Dendritic cell treated with granulocyte-macrophage colony-stimulating factor and Interleukin-4, amounts not matched to agents 40 ng/mL and 50 ng/mL, for 4 days (primary cell): ENCODE measurements at regions not wholly inside any gene's neighbourhood (a gene's known extent, or its start where the extent isn't known, plus 50 kb on each side); places are given as distances from the start of the nearest gene placed in this dataset.
"Not testable (repeated sequence)": the region's sequence is repeated elsewhere in the genome, so short reads cannot be mapped to it uniquely, and the experiment has no call there.

ENCODE experiments used
- H3K27ac Mint-ChIP-seq: one replicate; pipeline ENCODE4 v1.8.0; 2022; ENCODE audit warnings: mild to moderate bottlenecking, mixed read lengths
- H3K27me3 Mint-ChIP-seq: one replicate; pipeline ENCODE4 v1.8.0; 2022; ENCODE audit warnings: mild to moderate bottlenecking, mixed read lengths
- H3K36me3 Mint-ChIP-seq: one replicate; pipeline ENCODE4 v1.8.0; 2022; ENCODE audit warnings: low read depth, mixed read lengths
- H3K4me1 Mint-ChIP-seq: one replicate; pipeline ENCODE4 v1.8.0; 2022; ENCODE audit warnings: low read depth, mixed read lengths
- H3K4me3 Mint-ChIP-seq: one replicate; pipeline ENCODE4 v1.8.0; 2022; ENCODE audit warnings: mild to moderate bottlenecking, moderate library complexity, mixed read lengths
- H3K9me3 Mint-ChIP-seq: one replicate; pipeline ENCODE4 v1.8.0; 2022; ENCODE audit warnings: mixed read lengths
- intact Hi-C: fragments of 100-400 bp; cut with micrococcal nuclease; formaldehyde crosslinking; loops from one replicate; pipeline ENCODE4 v1.15.0; 2022

DNA sequence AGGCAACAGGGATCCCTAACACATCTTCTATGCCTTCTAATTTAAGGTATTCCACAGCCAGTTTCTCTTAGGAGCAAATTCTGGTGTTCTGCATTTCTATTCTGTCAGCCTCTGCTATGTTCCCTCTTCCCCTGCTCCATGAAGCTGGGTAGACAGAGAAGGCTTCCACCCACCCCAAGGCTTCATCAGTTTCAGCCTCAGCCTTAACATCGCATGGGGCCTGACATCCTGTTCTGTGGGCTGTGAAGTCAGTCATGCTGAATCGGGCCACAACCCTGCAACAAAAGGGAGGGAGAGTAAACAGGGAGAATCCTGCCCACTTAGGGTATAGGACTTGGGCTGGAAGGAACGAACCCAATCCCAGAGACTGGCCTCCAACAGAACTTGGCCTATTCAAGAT is 70.6 kb upstream of the PPM1B start:
- peaks cover 19% of the 10 kb centered on the region for H3K4me1 Mint-ChIP-seq

DNA sequence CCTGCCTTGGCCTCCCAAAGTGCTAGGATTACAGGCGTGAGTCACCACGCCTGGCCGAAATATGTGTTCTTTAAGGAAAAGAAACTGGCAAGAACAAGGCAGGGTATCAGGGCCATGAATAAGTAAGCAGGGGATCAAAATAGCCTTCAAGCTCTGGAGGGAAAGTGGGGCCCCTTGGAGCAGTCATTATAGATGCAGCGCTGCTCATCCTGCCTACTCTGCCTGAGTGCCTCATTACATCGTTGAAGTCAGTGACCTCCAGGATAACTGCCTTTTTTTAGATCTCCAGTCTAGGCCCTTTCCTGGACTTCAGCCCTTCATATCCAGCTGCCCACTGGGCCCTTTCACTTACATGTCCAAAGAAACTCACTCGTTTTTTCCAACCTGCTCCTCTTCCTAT is 69.8 kb upstream of the PPM1B start:
- H3K27ac Mint-ChIP-seq, result no peak overlapping the region
- intact Hi-C loops, result no loop called here
- H3K27me3 Mint-ChIP-seq, result no peaks in the 10 kb centered on the region
- no peaks in the 10 kb centered on the region for H3K36me3 Mint-ChIP-seq
- H3K9me3 Mint-ChIP-seq, result no peaks in the 10 kb centered on the region
- peaks cover 28% of the 10 kb centered on the region for H3K4me1 Mint-ChIP-seq
- no peak overlapping the region for H3K4me3 Mint-ChIP-seq

More for the DNA sequence above, 70.6 kb upstream of the PPM1B start:
- H3K4me3 Mint-ChIP-seq, result no peak overlapping the region
- no peaks in the 10 kb centered on the region for H3K36me3 Mint-ChIP-seq
- H3K27me3 Mint-ChIP-seq, result no peaks in the 10 kb centered on the region
- intact Hi-C loops, result no loop called here
- H3K9me3 Mint-ChIP-seq, result no peaks in the 10 kb centered on the region
- no peak overlapping the region for H3K27ac Mint-ChIP-seq

DNA sequence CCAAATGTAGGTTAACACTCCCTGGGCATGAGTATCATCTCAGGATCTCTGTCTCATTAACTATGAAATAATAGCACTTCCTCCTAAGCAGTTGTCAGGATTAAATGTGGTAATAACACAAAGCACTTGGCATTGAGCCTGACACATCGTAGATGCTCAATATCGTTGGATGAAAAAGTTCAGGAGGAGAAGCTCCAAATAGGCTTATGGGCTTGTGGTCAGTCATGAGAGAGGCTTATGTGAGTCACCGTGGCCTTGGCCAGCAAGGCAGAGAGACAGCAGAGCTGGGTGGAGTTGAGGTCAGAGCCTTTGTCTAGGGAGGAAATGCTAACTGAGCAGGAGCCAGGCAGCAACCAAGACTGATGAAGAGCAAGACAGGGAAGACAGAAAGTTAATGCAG is 68.3 kb upstream of the PPM1B start:
- H3K4me1 Mint-ChIP-seq, result peaks cover 29% of the 10 kb centered on the region
- H3K27me3 Mint-ChIP-seq, result no peaks in the 10 kb centered on the region
- H3K9me3 Mint-ChIP-seq, result no peaks in the 10 kb centered on the region
- no peak overlapping the region for H3K4me3 Mint-ChIP-seq
- no peaks in the 10 kb centered on the region for H3K36me3 Mint-ChIP-seq
- intact Hi-C loops, result no loop called here
- peak overlapping the region; percentile 7 for H3K27ac Mint-ChIP-seq

DNA sequence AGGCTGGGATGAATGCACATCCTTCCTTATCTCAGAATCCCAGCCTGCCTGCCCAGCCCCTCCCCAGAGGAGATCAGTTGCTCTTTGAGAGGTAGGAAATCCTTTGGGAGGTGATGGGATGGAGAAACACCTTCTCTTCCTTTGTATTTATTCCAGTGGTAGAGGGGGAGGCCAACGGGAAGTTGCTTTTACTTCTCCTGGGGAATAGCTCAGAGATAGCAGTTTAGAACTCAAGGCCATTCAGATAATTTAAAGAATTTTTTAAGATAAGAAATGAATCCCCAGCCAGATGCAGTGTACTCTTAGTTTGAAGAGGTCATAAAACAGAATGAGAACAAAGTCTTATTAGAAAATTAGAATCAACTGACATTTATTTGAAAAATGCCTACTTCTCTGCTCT is 67.4 kb upstream of the PPM1B start:
- peaks cover 29% of the 10 kb centered on the region for H3K4me1 Mint-ChIP-seq
- H3K36me3 Mint-ChIP-seq, result no peaks in the 10 kb centered on the region
- H3K9me3 Mint-ChIP-seq, result no peaks in the 10 kb centered on the region
- intact Hi-C loops, result no loop called here
- H3K27me3 Mint-ChIP-seq, result no peaks in the 10 kb centered on the region
- H3K4me3 Mint-ChIP-seq, result no peak overlapping the region
- H3K27ac Mint-ChIP-seq, result no peak overlapping the region

DNA sequence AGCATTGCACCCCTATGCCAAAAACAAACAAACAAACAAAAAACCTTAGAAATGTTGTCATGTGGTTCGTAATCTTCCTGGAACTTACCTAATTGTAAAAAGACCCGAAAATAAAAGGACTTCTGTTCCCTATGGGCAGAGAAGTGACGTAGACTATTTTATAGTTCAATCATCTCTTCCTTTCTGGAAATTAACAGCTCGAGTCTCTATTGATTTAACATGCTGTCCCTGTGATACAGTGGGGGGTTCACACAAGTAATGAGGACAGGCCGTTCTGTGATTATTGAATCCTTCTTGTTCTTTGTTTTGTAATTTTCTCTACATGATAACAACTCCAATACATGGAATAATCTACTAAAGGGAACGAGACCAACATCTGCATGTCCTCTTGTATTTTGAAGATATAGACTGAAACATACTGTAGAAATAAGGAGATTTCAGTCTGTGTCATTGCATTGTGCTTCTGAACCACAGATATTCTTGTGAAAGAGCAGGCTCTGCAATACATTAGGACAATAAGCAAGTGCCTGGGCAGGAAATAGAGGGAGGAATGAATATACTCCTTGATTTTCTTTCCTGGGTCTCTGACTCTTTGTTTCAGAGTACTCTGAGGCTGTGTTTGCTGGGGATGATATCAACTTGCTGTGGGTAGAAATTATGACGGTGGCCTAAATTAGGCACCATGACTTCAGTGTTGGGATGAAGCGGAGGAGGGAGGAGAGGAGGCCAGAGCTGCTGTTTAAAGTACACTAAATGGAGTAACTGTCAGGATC is 65.7 kb upstream of the PPM1B start:
- intact Hi-C loops, result no loop called here
- Mint-ChIP-seq H3K27me3 (no peaks in the 10 kb centered on the region), H3K4me3 (no peak overlapping the region), H3K9me3 (no peaks in the 10 kb centered on the region), H3K4me1 (peaks cover 38% of the 10 kb centered on the region), H3K36me3 (no peaks in the 10 kb centered on the region), H3K27ac (no peak overlapping the region)

DNA sequence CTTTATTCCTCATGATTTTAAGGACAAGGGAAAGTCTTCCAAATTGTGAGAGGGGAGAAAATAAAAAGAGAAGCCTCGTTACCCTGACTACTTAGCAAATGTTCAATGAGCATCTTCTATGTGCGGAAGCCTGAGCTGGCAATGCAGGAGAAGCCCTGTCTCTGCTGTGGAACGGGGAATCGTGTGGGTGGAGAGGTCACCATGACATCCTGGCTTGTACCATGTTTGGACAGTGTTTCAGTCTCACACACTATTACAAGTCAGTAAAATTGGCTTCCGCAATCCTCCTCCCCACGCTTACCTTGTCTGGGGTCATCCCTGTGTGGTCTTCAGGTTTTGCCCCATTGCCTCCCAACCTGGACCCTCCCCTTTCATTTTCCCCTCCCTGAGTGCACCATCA is 65.0 kb upstream of the PPM1B start:
- intact Hi-C loops, result no loop called here
- no peaks in the 10 kb centered on the region for H3K36me3 Mint-ChIP-seq
- no peak overlapping the region for H3K4me3 Mint-ChIP-seq
- H3K4me1 Mint-ChIP-seq, result peaks cover 43% of the 10 kb centered on the region
- H3K9me3 Mint-ChIP-seq, result no peaks in the 10 kb centered on the region
- no peak overlapping the region for H3K27ac Mint-ChIP-seq
- no peaks in the 10 kb centered on the region for H3K27me3 Mint-ChIP-seq

DNA sequence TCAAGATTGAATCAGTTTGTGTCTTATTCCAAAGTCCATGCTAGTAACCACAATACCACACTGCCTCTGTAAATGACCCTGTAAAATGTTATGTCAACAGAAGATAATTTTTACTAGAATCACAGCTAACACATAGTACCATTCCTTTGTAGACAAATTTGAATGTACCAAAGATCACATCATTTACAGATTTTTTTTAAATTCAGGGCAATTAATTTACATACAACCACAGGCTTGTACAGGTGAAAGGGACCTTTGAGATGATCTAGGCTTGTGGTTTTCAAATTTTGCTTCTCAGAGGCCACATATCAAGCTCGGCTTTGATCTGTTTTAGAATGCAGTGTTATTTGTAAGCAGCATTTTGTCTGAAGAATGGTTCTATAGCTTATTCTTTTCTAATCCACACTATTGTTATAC is 63.8 kb upstream of the PPM1B start:
- Mint-ChIP-seq H3K9me3 (no peaks in the 10 kb centered on the region), H3K27ac (no peak overlapping the region), H3K36me3 (no peaks in the 10 kb centered on the region), H3K27me3 (no peaks in the 10 kb centered on the region), H3K4me1 (peaks cover 45% of the 10 kb centered on the region), H3K4me3 (no peak overlapping the region)
- intact Hi-C loops, result no loop called here

DNA sequence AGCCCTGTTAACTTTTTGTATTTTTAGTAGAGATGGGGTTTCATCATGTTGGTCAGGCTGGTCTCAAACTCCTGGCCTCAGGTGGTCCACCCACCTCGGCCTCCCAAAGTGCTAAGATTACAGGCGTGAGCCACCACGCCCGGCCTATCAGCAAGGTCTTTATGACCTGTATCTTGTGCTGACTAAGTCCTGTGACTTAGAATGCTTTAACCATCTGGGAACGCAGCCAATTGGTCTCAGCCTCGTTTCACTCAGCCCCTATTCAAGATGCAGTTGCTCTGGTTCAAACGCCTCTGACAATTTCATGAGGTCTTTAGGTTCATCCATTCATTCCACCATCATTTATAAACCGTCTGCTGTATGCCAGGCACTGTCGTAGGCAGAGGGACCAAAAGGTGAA is 62.2 kb upstream of the PPM1B start:
- intact Hi-C loops, H3K4me3 Mint-ChIP-seq, H3K9me3 Mint-ChIP-seq, H3K36me3 Mint-ChIP-seq, H3K27me3 Mint-ChIP-seq, H3K27ac Mint-ChIP-seq: not testable (repeated sequence)
- peaks cover 32% of the 10 kb centered on the region for H3K4me1 Mint-ChIP-seq

DNA sequence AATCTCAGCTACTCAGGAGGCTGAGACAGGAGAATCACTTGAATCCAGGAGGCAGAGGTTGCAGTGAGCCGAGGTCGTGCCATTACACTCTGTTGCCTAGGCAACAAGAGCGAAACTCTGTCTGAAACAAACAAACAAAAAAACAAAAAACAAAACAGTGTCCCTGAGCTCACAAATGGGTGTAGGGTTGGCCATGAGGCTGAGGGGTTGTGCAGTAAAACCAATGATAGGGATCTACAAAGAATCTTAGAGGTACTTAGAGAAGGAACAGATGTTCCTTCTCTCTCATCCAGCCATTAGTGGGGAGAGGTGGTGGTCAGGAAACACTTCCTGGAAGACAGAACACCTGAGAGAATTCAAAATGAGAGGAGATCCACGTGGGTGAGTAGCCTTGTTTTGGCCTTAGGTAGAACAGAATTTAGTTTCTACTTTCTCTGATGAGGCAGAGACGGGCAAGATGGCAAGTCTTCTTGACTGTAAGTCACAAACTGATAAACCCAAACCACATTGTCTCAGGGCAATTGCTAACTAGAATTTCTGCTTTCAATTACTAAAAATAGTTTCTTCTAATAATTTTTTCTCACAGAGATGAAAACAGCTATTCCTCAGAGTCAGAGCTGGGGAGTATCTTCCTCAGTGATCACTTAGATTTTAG is 61.5 kb upstream of the PPM1B start:
- H3K4me3 Mint-ChIP-seq, result no peak overlapping the region
- no peaks in the 10 kb centered on the region for H3K36me3 Mint-ChIP-seq
- peaks cover 32% of the 10 kb centered on the region for H3K4me1 Mint-ChIP-seq
- no peaks in the 10 kb centered on the region for H3K27me3 Mint-ChIP-seq
- H3K9me3 Mint-ChIP-seq, result no peaks in the 10 kb centered on the region
- intact Hi-C loops, result no loop called here
- no peak overlapping the region for H3K27ac Mint-ChIP-seq

DNA sequence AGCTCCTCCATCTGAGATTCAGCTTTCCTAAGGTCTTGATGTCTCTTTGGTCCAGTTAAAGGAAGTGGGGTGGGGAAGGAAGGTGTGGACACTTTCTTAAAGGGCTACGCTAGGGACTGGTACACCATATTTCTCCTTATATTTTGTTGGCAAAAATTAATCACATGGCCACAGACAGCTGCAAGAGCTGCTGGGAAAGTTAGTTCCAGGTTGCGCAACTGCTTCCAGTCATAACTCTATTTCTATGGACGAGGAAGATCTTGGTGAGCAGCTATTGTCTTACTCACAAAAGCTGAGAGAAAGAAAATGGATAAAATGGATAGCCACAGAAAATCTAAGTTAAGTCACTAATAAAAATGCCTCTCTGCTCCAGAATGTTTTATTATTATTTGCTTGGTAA is 60.7 kb upstream of the PPM1B start:
- Mint-ChIP-seq H3K36me3 (no peaks in the 10 kb centered on the region), H3K4me1 (peaks cover 32% of the 10 kb centered on the region)

DNA sequence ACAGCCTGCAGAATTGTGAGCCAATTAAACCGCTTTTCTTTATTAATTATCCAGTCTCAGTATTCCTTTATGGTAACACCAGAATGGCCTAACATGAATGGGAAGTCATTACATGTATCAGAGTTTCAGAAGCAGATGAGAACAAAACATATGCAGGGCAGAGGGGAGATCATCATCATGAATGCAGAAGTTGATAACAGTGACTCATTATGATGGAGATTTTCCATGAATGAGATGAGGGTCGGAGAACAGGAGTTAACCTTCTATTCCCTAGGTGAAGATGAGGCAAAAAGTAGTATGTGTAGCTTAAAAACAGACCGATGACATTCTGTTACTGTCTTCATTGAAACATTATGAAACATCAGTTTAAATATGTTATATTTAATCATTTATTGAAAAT is 59.5 kb upstream of the PPM1B start:
- Mint-ChIP-seq H3K4me3 (no peak overlapping the region), H3K4me1 (peaks cover 22% of the 10 kb centered on the region), H3K9me3 (no peaks in the 10 kb centered on the region), H3K36me3 (no peaks in the 10 kb centered on the region), H3K27ac (no peak overlapping the region), H3K27me3 (peaks cover 4% of the 10 kb centered on the region)
- intact Hi-C loops, result no loop called here

More for the DNA sequence above, 60.7 kb upstream of the PPM1B start:
- no peaks in the 10 kb centered on the region for H3K9me3 Mint-ChIP-seq
- intact Hi-C loops, result no loop called here
- no peak overlapping the region for H3K4me3 Mint-ChIP-seq
- no peak overlapping the region for H3K27ac Mint-ChIP-seq
- no peaks in the 10 kb centered on the region for H3K27me3 Mint-ChIP-seq

DNA sequence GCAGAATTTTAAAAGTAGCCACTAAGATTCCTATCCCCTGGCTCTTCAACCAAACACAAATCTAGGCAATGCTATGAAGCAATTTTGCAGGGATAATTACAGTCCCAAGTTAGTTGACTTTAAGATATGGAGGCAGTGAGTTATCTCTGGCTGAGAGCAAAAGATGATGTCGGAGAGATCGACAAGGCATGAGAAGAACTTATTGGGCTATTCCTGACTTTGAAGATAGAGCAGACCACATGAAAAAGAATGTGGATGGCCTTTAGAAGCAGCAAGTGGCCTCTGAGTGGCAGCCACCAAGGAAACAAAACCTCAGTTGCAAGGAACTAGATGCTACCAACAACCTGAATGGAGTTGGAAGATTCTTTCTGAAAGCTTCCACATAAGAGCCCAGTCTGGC is 58.2 kb upstream of the PPM1B start:
- Mint-ChIP-seq H3K9me3 (no peaks in the 10 kb centered on the region), H3K4me1 (peaks cover 22% of the 10 kb centered on the region), H3K36me3 (no peaks in the 10 kb centered on the region), H3K27me3 (peaks cover 4% of the 10 kb centered on the region), H3K27ac (no peak overlapping the region), H3K4me3 (no peak overlapping the region)
- intact Hi-C loops, result no loop called here

DNA sequence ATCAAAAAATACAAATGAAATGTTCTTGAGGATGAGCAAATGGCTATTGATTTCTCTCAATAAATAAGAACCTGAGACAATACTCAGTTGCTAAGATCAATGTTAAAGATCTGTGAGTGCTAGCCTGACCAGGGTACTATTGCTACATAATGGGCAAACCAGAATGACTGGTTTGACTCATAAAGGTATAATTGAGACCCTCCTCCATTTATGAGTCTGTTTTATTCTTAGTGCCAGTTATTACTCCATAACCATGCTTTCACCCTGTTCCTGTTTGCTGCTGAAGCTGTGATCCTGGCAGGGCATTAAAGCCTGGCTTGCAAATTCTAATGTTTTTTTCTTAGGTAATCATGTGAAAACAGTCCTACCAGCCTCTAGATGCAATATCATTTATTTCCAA is 56.6 kb upstream of the PPM1B start:
- Mint-ChIP-seq H3K9me3 (no peaks in the 10 kb centered on the region), H3K36me3 (no peaks in the 10 kb centered on the region), H3K4me3 (no peak overlapping the region), H3K4me1 (peaks cover 26% of the 10 kb centered on the region), H3K27ac (no peak overlapping the region), H3K27me3 (peaks cover 4% of the 10 kb centered on the region)
- intact Hi-C loops, result no loop called here

DNA sequence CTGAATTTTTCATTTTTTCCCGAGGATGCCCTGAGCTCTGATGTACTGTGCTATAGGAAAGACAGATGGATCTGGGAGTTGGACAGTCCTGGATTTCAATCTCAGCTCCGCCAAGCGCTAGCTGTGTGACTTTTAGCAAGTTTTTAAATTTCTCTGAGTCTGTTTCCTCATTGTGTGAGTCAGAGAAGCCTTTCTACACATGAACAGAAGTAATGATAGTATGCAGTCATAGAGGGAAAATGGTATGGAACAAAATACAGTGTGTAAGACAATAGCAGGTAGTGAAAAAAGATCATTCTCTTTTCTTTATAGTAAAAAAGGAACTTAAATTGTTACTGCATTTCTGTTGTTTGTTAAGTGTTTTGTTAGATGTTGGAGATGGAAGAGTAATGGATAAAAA is 52.4 kb upstream of the PPM1B start:
- H3K27ac Mint-ChIP-seq, result no peak overlapping the region
- H3K27me3 Mint-ChIP-seq, result peaks cover 6% of the 10 kb centered on the region
- H3K9me3 Mint-ChIP-seq, result no peaks in the 10 kb centered on the region
- H3K36me3 Mint-ChIP-seq, result no peaks in the 10 kb centered on the region
- intact Hi-C loops, result no loop called here
- peaks cover 11% of the 10 kb centered on the region for H3K4me1 Mint-ChIP-seq
- no peak overlapping the region for H3K4me3 Mint-ChIP-seq

DNA sequence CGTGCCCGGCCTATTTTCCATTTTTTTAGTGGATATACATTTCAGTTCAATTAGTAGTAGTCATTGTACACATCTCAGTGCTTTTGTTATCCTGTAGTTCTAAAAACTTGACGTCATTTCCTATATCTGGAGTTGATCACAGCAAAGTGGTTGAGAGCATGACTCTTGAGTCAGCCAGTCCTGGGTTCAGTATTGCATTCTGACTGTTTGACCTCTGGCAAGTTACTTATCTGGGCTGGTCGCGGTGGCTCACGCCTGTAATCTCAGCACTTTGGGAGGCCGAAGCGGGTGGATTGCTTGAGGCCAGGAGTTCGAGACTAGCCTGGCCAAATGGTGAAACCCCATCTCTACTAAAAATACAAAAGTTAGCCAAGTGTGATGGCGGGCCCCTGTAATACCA is 50.4 kb upstream of the PPM1B start:
- Mint-ChIP-seq H3K9me3 (no peaks in the 10 kb centered on the region), H3K27me3 (peaks cover 6% of the 10 kb centered on the region), H3K4me1 (peaks cover 11% of the 10 kb centered on the region), H3K27ac (no peak overlapping the region), H3K36me3 (no peaks in the 10 kb centered on the region), H3K4me3 (no peak overlapping the region)
- intact Hi-C loops, result no loop called here
